ENCODE measurements at regions not wholly inside any gene's neighbourhood (a gene's known extent, or its start where the extent isn't known, plus 50 kb on each side); places are given as distances from the start of the nearest gene placed in this dataset.

GRCh38 chr16:80260906-80261311 is 279.9 kb upstream of the DYNLRB2 start:
- no peaks in the 10 kb centered on the region for H3K36me3 ChIP-seq (ENCODE audit: control insufficient read depth, low read length)
- no peak overlapping the region for H3K4me3 ChIP-seq (ENCODE audit: low read length)
- no peaks in the 10 kb centered on the region for H3K4me1 ChIP-seq (ENCODE audit: control insufficient read depth, low read length)
- H3K9me2 ChIP-seq (replicated peaks; ENCODE audit: control insufficient read depth, low read length): no peaks in the 10 kb centered on the region; the same call in 1 of the 2 replicates
- H3K9me3 ChIP-seq (ENCODE audit: control insufficient read depth, insufficient read depth, low read length): no peaks in the 10 kb centered on the region
- H3K79me2 ChIP-seq (ENCODE audit: control insufficient read depth, low read length): no peaks in the 10 kb centered on the region
- TF ChIP-seq EZH2phosphoT487 (IDR thresholded peaks at IDR 0.05; ENCODE audit: borderline replicate concordance, low read length): no peak
- no peak for TF ChIP-seq CTCF (IDR thresholded peaks at IDR 0.05; ENCODE audit: low read depth, low read length, poor library complexity, severe bottlenecking)
- no peak overlapping the region for H3K27ac ChIP-seq (ENCODE audit: low read depth, low read length)
- no peak overlapping the region for H3K4me2 ChIP-seq (ENCODE audit: low read length)
- no peaks in the 10 kb centered on the region for H3F3A ChIP-seq (ENCODE audit: control insufficient read depth, insufficient read depth)
- H4K20me1 ChIP-seq (ENCODE audit: control insufficient read depth, insufficient read depth, low read depth, low read length): no peaks in the 10 kb centered on the region
- H3K27me3 ChIP-seq (ENCODE audit: control insufficient read depth, low read length): no peaks in the 10 kb centered on the region

GRCh38 chr16:80259290-80259805 is 281.4 kb upstream of the DYNLRB2 start:
- no peaks in the 10 kb centered on the region for H3K9me3 ChIP-seq (ENCODE audit: control insufficient read depth, insufficient read depth, low read length)
- no peaks in the 10 kb centered on the region for H3F3A ChIP-seq (ENCODE audit: control insufficient read depth, insufficient read depth)
- no peaks in the 10 kb centered on the region for H3K36me3 ChIP-seq (ENCODE audit: control insufficient read depth, low read length)
- H3K4me3 ChIP-seq (ENCODE audit: low read length): no peak overlapping the region
- H3K79me2 ChIP-seq (ENCODE audit: control insufficient read depth, low read length): no peaks in the 10 kb centered on the region
- H4K20me1 ChIP-seq (ENCODE audit: control insufficient read depth, insufficient read depth, low read depth, low read length): no peaks in the 10 kb centered on the region
- no peaks in the 10 kb centered on the region; the same call in 1 of the 2 replicates for H3K9me2 ChIP-seq (replicated peaks; ENCODE audit: control insufficient read depth, low read length)
- H3K4me2 ChIP-seq (ENCODE audit: low read length): no peak overlapping the region
- TF ChIP-seq EZH2phosphoT487 (IDR thresholded peaks at IDR 0.05; ENCODE audit: borderline replicate concordance, low read length) (no peak), CTCF (IDR thresholded peaks at IDR 0.05; ENCODE audit: low read depth, low read length, poor library complexity, severe bottlenecking) (no peak)
- no peak overlapping the region for H3K27ac ChIP-seq (ENCODE audit: low read depth, low read length)
- no peaks in the 10 kb centered on the region for H3K27me3 ChIP-seq (ENCODE audit: control insufficient read depth, low read length)
- no peaks in the 10 kb centered on the region for H3K4me1 ChIP-seq (ENCODE audit: control insufficient read depth, low read length)

- H3K9me2 ChIP-seq (replicated peaks; ENCODE audit: control insufficient read depth, low read length): no peaks in the 10 kb centered on the region; the same call in 1 of the 2 replicates
- H3K9me3 ChIP-seq (ENCODE audit: control insufficient read depth, insufficient read depth, low read length): no peaks in the 10 kb centered on the region
- no peaks in the 10 kb centered on the region for H3K27me3 ChIP-seq (ENCODE audit: control insufficient read depth, low read length)
- H3K4me1 ChIP-seq (ENCODE audit: control insufficient read depth, low read length): no peaks in the 10 kb centered on the region
- no peak overlapping the region for H3K27ac ChIP-seq (ENCODE audit: low read depth, low read length)
- H4K20me1 ChIP-seq (ENCODE audit: control insufficient read depth, insufficient read depth, low read depth, low read length): no peaks in the 10 kb centered on the region
- no peak overlapping the region for H3K4me2 ChIP-seq (ENCODE audit: low read length)
- no peak overlapping the region for H3K4me3 ChIP-seq (ENCODE audit: low read length)
- H3F3A ChIP-seq (ENCODE audit: control insufficient read depth, insufficient read depth): no peaks in the 10 kb centered on the region
- no peaks in the 10 kb centered on the region for H3K36me3 ChIP-seq (ENCODE audit: control insufficient read depth, low read length)
- TF ChIP-seq EZH2phosphoT487 (IDR thresholded peaks at IDR 0.05; ENCODE audit: borderline replicate concordance, low read length): no peak
- no peak for TF ChIP-seq CTCF (IDR thresholded peaks at IDR 0.05; ENCODE audit: low read depth, low read length, poor library complexity, severe bottlenecking)
- H3K79me2 ChIP-seq (ENCODE audit: control insufficient read depth, low read length): no peaks in the 10 kb centered on the region
Measured at GRCh38 chr16:80258407-80258806, 282.4 kb upstream of the DYNLRB2 start.

All from DOHH2 (cell line).